ENCODE measurements at regions not wholly inside any gene's neighbourhood (a gene's known extent, or its start where the extent isn't known, plus 50 kb on each side); places are given as distances from the start of the nearest gene placed in this dataset.

DNA sequence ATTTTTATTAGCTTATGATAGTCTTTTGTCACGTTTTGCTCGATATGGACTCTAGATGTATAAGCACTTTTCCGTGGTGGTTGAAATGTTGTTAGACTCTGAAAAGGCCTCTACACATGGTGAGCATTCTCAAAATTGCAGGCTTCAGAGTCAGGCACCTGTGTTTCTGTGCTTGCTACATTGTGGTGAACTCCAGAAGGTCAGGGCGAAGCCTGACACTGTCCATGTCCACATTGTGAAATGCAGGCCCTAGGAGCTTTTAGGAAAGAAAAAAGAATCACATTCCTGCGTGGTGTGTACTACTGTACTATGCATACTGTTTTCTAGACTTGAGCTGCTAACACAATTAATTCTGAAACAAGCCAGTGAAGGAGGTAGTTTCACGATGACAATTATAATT, 86.3 kb downstream of the HS3ST1 start:
- TF ChIP-seq, protein P1, sequence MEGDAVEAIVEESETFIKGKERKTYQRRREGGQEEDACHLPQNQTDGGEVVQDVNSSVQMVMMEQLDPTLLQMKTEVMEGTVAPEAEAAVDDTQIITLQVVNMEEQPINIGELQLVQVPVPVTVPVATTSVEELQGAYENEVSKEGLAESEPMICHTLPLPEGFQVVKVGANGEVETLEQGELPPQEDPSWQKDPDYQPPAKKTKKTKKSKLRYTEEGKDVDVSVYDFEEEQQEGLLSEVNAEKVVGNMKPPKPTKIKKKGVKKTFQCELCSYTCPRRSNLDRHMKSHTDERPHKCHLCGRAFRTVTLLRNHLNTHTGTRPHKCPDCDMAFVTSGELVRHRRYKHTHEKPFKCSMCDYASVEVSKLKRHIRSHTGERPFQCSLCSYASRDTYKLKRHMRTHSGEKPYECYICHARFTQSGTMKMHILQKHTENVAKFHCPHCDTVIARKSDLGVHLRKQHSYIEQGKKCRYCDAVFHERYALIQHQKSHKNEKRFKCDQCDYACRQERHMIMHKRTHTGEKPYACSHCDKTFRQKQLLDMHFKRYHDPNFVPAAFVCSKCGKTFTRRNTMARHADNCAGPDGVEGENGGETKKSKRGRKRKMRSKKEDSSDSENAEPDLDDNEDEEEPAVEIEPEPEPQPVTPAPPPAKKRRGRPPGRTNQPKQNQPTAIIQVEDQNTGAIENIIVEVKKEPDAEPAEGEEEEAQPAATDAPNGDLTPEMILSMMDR (IDR thresholded peaks at IDR 0.05; ENCODE audit: low read length, missing control alignments) = no peak
- DNase-seq (ENCODE audit: low read depth) = no peak

GRCh38 chr4:11341337-11342043, 87.2 kb downstream of the HS3ST1 start:
- no peak overlapping the region for H3K4me3 ChIP-seq (replicated peaks; ENCODE audit: low read depth, low read length)
- TF ChIP-seq, protein P1 (IDR thresholded peaks at IDR 0.05; ENCODE audit: low read length, missing control alignments) = no peak

More for the DNA sequence above, 86.3 kb downstream of the HS3ST1 start:
- no peak overlapping the region for H3K4me3 ChIP-seq (replicated peaks; ENCODE audit: low read depth, low read length)

GRCh38 chr4:11338956-11339782, 89.5 kb downstream of the HS3ST1 start:
- TF ChIP-seq, protein P1 (IDR thresholded peaks at IDR 0.05; ENCODE audit: low read length, missing control alignments) = no peak
- no peak overlapping the region for H3K4me3 ChIP-seq (replicated peaks; ENCODE audit: low read depth, low read length)
- no peak for DNase-seq (ENCODE audit: low read depth)

More at GRCh38 chr4:11341337-11342043, 87.2 kb downstream of the HS3ST1 start:
- DNase-seq (ENCODE audit: low read depth) = no peak

GRCh38 chr4:11337287-11337686, 91.4 kb downstream of the HS3ST1 start:
- TF ChIP-seq, protein P1 (IDR thresholded peaks at IDR 0.05; ENCODE audit: low read length, missing control alignments) = no peak
- no peak overlapping the region for H3K4me3 ChIP-seq (replicated peaks; ENCODE audit: low read depth, low read length)
- DNase-seq (ENCODE audit: low read depth) = no peak

DNA sequence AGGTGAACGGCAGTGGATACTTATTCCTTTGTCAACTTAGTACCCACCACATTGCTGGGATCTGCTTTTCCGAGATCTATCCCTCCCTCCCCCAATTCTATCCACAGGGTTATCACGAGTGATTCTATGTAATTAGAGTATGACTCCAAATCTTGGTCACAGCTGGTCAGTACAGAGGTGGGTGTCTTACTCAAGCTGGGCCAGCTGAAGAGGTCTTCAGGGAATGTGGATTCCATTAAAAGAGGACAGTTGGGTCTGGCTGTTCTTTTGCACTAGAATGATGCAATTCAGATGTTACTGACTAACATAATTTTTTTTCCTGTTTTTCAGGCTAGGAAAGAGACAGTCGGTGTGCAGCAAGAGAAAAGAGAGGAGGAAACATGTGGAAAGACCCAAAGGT, 92.3 kb downstream of the HS3ST1 start:
- H3K4me3 ChIP-seq (replicated peaks; ENCODE audit: low read depth, low read length) = no peak overlapping the region
- no peak for DNase-seq (ENCODE audit: low read depth)
- TF ChIP-seq, protein P1 (IDR thresholded peaks at IDR 0.05; ENCODE audit: low read length, missing control alignments) = no peak

DNA sequence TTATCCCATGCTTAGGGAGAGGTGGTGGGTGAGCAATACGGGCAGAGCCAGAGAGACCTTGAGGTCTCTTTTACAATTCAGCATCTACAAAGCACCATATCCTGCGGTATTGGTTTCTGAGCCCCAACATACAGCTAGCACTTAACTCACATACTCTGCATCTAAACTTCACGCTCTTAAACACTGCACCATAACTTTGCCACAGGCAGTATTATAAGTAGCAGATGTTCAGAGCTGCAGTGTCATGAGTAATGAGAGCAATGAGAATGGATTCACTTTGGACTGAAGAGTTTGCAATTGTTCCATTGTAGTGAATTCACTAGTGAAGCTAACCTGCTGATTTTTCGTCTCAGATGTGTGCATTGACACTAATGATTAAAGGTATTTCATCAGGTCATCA, 93.8 kb downstream of the HS3ST1 start:
- DNase-seq (ENCODE audit: low read depth) = no peak
- no peak overlapping the region for H3K4me3 ChIP-seq (replicated peaks; ENCODE audit: low read depth, low read length)
- TF ChIP-seq, protein P1 (IDR thresholded peaks at IDR 0.05; ENCODE audit: low read length, missing control alignments) = no peak
